ENCODE measurements at regions not wholly inside any gene's neighbourhood (a gene's known extent, or its start where the extent isn't known, plus 50 kb on each side); places are given as distances from the start of the nearest gene placed in this dataset.

DNA sequence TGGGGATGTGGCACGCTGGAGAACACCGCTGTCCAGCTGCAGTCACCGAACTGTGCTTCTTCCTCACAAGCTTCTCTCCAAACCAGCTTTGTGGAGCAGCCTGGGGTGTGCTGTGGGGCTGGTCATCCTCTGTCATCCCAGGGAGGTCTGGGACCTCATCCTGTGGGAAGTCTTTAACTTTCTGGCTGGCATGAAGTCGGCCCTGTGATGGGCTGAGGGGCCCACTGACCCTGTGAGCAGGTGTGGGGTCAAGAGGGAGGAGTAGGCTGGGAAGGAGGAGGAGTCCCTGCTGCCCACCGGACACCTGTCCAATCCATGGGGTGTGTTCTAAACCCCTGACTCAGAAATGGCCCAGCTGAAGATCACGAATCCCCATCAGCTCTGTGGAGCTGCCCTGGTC is 136.2 kb upstream of the SHH start:
- Histone ChIP-seq H3K36me3 (ENCODE audit: insufficient read depth) (no peaks in the 10 kb centered on the region), H3K4me2 (no peak overlapping the region), H3K27me3 (ENCODE audit: insufficient read depth) (no peaks in the 10 kb centered on the region), H4K20me1 (replicated peaks; ENCODE audit: insufficient read depth) (no peaks in the 10 kb centered on the region), H3K27ac (ENCODE audit: low read depth) (no peak overlapping the region), H3K4me1 (ENCODE audit: insufficient read depth) (no peaks in the 10 kb centered on the region), H3K9me2 (ENCODE audit: insufficient read depth) (no peaks in the 10 kb centered on the region), H3K4me3 (no peak overlapping the region), H3F3A (replicated peaks; ENCODE audit: low read depth) (no peaks in the 10 kb centered on the region), H2AFZ (no peak overlapping the region), H3K79me2 (replicated peaks; ENCODE audit: insufficient read depth) (no peaks in the 10 kb centered on the region)
- Mint-ChIP-seq H3K4me3 (no peak overlapping the region), H3K27me3 (ENCODE audit: insufficient read depth, low read depth, poor library complexity) (peaks cover 5% of the 10 kb centered on the region), H3K9me3 (peaks cover 3% of the 10 kb centered on the region; the same call in 2 of the 3 replicates), H3K27ac (no peak overlapping the region), H3K4me1 (peaks cover 4% of the 10 kb centered on the region; the same call in 2 of the 3 replicates), H3K36me3 (ENCODE audit: low read depth) (no peaks in the 10 kb centered on the region; the same call in 2 of the 3 replicates)
- no peak for ATAC-seq
- DNase-seq (ENCODE audit: low spot score), result no peak
- TF ChIP-seq STAT1 (IDR thresholded peaks at IDR 0.05; ENCODE audit: unreplicated experiment), result no peak
- TF ChIP-seq, protein P1, sequence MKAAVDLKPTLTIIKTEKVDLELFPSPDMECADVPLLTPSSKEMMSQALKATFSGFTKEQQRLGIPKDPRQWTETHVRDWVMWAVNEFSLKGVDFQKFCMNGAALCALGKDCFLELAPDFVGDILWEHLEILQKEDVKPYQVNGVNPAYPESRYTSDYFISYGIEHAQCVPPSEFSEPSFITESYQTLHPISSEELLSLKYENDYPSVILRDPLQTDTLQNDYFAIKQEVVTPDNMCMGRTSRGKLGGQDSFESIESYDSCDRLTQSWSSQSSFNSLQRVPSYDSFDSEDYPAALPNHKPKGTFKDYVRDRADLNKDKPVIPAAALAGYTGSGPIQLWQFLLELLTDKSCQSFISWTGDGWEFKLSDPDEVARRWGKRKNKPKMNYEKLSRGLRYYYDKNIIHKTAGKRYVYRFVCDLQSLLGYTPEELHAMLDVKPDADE (IDR thresholded peaks at IDR 0.05), result no peak
- TF ChIP-seq EZH2 (IDR thresholded peaks at IDR 0.05; ENCODE audit: low read depth, unreplicated experiment), result no peak
- TF ChIP-seq ZNF331 (CRISPR knock-in tag; IDR thresholded peaks at IDR 0.05; ENCODE audit: low read depth), result no peak
- TF ChIP-seq, protein P2, sequence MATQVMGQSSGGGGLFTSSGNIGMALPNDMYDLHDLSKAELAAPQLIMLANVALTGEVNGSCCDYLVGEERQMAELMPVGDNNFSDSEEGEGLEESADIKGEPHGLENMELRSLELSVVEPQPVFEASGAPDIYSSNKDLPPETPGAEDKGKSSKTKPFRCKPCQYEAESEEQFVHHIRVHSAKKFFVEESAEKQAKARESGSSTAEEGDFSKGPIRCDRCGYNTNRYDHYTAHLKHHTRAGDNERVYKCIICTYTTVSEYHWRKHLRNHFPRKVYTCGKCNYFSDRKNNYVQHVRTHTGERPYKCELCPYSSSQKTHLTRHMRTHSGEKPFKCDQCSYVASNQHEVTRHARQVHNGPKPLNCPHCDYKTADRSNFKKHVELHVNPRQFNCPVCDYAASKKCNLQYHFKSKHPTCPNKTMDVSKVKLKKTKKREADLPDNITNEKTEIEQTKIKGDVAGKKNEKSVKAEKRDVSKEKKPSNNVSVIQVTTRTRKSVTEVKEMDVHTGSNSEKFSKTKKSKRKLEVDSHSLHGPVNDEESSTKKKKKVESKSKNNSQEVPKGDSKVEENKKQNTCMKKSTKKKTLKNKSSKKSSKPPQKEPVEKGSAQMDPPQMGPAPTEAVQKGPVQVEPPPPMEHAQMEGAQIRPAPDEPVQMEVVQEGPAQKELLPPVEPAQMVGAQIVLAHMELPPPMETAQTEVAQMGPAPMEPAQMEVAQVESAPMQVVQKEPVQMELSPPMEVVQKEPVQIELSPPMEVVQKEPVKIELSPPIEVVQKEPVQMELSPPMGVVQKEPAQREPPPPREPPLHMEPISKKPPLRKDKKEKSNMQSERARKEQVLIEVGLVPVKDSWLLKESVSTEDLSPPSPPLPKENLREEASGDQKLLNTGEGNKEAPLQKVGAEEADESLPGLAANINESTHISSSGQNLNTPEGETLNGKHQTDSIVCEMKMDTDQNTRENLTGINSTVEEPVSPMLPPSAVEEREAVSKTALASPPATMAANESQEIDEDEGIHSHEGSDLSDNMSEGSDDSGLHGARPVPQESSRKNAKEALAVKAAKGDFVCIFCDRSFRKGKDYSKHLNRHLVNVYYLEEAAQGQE (IDR thresholded peaks at IDR 0.05; ENCODE audit: unreplicated experiment), result no peak
- TF ChIP-seq CREB1 (CRISPR knock-in tag; IDR thresholded peaks at IDR 0.05; ENCODE audit: low read depth), result no peak
- no peak for TF ChIP-seq EZH2phosphoT487 (IDR thresholded peaks at IDR 0.05; ENCODE audit: unreplicated experiment)
- TF ChIP-seq, protein P3, sequence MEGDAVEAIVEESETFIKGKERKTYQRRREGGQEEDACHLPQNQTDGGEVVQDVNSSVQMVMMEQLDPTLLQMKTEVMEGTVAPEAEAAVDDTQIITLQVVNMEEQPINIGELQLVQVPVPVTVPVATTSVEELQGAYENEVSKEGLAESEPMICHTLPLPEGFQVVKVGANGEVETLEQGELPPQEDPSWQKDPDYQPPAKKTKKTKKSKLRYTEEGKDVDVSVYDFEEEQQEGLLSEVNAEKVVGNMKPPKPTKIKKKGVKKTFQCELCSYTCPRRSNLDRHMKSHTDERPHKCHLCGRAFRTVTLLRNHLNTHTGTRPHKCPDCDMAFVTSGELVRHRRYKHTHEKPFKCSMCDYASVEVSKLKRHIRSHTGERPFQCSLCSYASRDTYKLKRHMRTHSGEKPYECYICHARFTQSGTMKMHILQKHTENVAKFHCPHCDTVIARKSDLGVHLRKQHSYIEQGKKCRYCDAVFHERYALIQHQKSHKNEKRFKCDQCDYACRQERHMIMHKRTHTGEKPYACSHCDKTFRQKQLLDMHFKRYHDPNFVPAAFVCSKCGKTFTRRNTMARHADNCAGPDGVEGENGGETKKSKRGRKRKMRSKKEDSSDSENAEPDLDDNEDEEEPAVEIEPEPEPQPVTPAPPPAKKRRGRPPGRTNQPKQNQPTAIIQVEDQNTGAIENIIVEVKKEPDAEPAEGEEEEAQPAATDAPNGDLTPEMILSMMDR (conservative IDR thresholded peaks at IDR 0.05; ENCODE audit: low read depth in 2 of 2), result no peak
- TF ChIP-seq ZNF114 (CRISPR knock-in tag; IDR thresholded peaks at IDR 0.05), result no peak
- TF ChIP-seq NANOG (IDR thresholded peaks at IDR 0.05; ENCODE audit: borderline replicate concordance), result no peak
- no peak for TF ChIP-seq JUNB (IDR thresholded peaks at IDR 0.05; ENCODE audit: unreplicated experiment)
- TF ChIP-seq POLR2AphosphoS5 (IDR thresholded peaks at IDR 0.05; ENCODE audit: low read depth), result no peak
- TF ChIP-seq, protein P4, sequence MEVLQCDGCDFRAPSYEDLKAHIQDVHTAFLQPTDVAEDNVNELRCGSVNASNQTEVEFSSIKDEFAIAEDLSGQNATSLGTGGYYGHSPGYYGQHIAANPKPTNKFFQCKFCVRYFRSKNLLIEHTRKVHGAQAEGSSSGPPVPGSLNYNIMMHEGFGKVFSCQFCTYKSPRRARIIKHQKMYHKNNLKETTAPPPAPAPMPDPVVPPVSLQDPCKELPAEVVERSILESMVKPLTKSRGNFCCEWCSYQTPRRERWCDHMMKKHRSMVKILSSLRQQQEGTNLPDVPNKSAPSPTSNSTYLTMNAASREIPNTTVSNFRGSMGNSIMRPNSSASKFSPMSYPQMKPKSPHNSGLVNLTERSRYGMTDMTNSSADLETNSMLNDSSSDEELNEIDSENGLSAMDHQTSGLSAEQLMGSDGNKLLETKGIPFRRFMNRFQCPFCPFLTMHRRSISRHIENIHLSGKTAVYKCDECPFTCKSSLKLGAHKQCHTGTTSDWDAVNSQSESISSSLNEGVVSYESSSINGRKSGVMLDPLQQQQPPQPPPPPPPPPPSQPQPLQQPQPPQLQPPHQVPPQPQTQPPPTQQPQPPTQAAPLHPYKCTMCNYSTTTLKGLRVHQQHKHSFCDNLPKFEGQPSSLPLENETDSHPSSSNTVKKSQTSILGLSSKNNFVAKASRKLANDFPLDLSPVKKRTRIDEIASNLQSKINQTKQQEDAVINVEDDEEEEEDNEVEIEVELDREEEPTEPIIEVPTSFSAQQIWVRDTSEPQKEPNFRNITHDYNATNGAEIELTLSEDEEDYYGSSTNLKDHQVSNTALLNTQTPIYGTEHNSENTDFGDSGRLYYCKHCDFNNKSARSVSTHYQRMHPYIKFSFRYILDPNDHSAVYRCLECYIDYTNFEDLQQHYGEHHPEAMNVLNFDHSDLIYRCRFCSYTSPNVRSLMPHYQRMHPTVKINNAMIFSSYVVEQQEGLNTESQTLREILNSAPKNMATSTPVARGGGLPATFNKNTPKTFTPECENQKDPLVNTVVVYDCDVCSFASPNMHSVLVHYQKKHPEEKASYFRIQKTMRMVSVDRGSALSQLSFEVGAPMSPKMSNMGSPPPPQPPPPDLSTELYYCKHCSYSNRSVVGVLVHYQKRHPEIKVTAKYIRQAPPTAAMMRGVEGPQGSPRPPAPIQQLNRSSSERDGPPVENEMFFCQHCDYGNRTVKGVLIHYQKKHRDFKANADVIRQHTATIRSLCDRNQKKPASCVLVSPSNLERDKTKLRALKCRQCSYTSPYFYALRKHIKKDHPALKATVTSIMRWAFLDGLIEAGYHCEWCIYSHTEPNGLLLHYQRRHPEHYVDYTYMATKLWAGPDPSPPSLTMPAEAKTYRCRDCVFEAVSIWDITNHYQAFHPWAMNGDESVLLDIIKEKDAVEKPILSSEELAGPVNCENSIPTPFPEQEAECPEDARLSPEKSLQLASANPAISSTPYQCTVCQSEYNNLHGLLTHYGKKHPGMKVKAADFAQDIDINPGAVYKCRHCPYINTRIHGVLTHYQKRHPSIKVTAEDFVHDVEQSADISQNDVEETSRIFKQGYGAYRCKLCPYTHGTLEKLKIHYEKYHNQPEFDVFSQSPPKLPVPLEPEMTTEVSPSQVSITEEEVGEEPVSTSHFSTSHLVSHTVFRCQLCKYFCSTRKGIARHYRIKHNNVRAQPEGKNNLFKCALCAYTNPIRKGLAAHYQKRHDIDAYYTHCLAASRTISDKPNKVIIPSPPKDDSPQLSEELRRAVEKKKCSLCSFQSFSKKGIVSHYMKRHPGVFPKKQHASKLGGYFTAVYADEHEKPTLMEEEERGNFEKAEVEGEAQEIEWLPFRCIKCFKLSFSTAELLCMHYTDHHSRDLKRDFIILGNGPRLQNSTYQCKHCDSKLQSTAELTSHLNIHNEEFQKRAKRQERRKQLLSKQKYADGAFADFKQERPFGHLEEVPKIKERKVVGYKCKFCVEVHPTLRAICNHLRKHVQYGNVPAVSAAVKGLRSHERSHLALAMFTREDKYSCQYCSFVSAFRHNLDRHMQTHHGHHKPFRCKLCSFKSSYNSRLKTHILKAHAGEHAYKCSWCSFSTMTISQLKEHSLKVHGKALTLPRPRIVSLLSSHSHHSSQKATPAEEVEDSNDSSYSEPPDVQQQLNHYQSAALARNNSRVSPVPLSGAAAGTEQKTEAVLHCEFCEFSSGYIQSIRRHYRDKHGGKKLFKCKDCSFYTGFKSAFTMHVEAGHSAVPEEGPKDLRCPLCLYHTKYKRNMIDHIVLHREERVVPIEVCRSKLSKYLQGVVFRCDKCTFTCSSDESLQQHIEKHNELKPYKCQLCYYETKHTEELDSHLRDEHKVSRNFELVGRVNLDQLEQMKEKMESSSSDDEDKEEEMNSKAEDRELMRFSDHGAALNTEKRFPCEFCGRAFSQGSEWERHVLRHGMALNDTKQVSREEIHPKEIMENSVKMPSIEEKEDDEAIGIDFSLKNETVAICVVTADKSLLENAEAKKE (CRISPR knock-in tag; IDR thresholded peaks at IDR 0.05), result no peak

Measured in GM23338 (cell line).